Adrenal gland (tissue), 9 donors: ENCODE measurements at regions not wholly inside any gene's neighbourhood (a gene's known extent, or its start where the extent isn't known, plus 50 kb on each side); places are given as distances from the start of the nearest gene placed in this dataset.

Experiments
- DNase-seq, 7 donors: peaks; one replicate each; pipeline ENCODE4 v3.0.0-alpha.2; 2019 to 2020
- H3K27ac ChIP-seq, 5 donors: fragments of 200-600 bp; sonication (generic) in 4 of 5; 1 replicate in 3 of 5; 2 replicates in 2 of 5; pipeline versions ENCODE4 v1.5.1 to v1.8.0; 2016 to 2020; ENCODE audit warnings: mild to moderate bottlenecking in 1 of 5
- H3K27me3 ChIP-seq: fragments of 200-600 bp; 2 replicates; pipeline ENCODE4 v1.8.0; 2021
- H3K36me3 ChIP-seq, 2 donors: fragments of 200-600 bp; replicated peaks in 1 of 2; 1 replicate in 1 of 2; 2 replicates in 1 of 2; pipeline versions ENCODE4 v1.5.1 to v1.8.0; 2018 to 2022
- H3K4me1 ChIP-seq, 2 donors: fragments of 200-600 bp; replicated peaks in 1 of 2; 1 replicate in 1 of 2; 2 replicates in 1 of 2; pipeline versions ENCODE4 v1.5.1 to v1.8.0; 2018 to 2021
- H3K4me3 ChIP-seq, 4 donors: fragments of 200-600 bp; sonication (generic) in 3 of 4; one replicate each; pipeline ENCODE4 v1.5.1; 2016 to 2018
- H3K9me3 ChIP-seq, 3 donors: fragments of 200-600 bp; sonication (generic) in 1 of 3; replicated peaks in 1 of 3; 1 replicate in 2 of 3; 2 replicates in 1 of 3; pipeline versions ENCODE4 v1.5.1 to v1.8.0; 2016 to 2021
- POLR2A ChIP-seq, 2 donors: fragments of 450-650 bp; IDR thresholded peaks; one replicate each; pipeline ENCODE4 v1.6.1; 2017; ENCODE audit warnings: antibody characterized with exemption in 2 of 2, mild to moderate bottlenecking in 2 of 2, moderate library complexity in 1 of 2
- WGBS, 4 donors: extraction: QIAGEN DNeasy Blood & Tissue Kit in 2 of 4; methylation state at CpG; one replicate each; pipeline versions ENCODE4 v1.1.5 to v1.1.7; 2013 to 2017; 5-methylcytosine and 5-hydroxymethylcytosine counted together
- intact Hi-C, 2 donors: fragments of 100-400 bp; cut with DNase I; formaldehyde crosslinking; loops; one replicate each; pipeline versions ENCODE4 v1.14.1 to v1.15.0; 2022 to 2023
- TF ChIP-seq, protein P1 (sequence below), 6 experiments: fragments of 450-650 bp in 4 of 6; fragments of 200-600 bp in 2 of 6; sonication (generic) in 1 of 6; IDR thresholded peaks; 1 replicate in 5 of 6; 2 replicates in 1 of 6; pipeline versions ENCODE4 v1.5.1 to v1.8.0; 2016 to 2021; ENCODE audit warnings: antibody characterized with exemption in 6 of 6, mild to moderate bottlenecking in 2 of 6, moderate library complexity in 1 of 6
- donor health status: healthy with polysubstance abuse.
- donor health status: Bipolar disorder and iron deficiency.
- donor health status: DM: yes; HTN: yes; CAD: no.
- donor health status: DM: no; HTN: no; CAD: no.
- donor health status: DM: no; HTN: no; CAD: no.

DNA sequence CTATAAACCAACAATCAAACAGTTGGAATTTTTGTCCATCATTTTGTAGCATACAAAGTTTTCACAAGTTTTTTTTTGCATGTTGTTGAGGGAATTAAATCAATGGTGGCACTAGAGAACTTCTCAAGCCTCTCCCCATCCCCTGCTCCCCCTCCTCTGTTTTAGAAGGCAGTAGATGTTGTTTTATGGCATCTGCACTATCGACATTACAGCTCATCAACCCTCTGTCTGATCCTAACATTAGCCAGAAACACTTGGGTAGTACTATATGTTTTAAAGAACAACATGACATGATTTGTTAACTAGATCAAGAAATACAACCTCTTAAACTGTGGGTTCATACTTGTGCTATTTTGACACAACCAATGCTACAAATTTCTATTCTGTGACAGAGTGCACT is 306.5 kb upstream of the NR5A2 start:
- no peak for DNase-seq
- Histone ChIP-seq H3K4me3 (no peak overlapping the region), H3K9me3 (no peaks in the 10 kb centered on the region), H3K27me3 (no peaks in the 10 kb centered on the region), H3K36me3 (no peaks in the 10 kb centered on the region), H3K27ac (no peak overlapping the region), H3K4me1 (no peaks in the 10 kb centered on the region)
- TF ChIP-seq, protein P1, sequence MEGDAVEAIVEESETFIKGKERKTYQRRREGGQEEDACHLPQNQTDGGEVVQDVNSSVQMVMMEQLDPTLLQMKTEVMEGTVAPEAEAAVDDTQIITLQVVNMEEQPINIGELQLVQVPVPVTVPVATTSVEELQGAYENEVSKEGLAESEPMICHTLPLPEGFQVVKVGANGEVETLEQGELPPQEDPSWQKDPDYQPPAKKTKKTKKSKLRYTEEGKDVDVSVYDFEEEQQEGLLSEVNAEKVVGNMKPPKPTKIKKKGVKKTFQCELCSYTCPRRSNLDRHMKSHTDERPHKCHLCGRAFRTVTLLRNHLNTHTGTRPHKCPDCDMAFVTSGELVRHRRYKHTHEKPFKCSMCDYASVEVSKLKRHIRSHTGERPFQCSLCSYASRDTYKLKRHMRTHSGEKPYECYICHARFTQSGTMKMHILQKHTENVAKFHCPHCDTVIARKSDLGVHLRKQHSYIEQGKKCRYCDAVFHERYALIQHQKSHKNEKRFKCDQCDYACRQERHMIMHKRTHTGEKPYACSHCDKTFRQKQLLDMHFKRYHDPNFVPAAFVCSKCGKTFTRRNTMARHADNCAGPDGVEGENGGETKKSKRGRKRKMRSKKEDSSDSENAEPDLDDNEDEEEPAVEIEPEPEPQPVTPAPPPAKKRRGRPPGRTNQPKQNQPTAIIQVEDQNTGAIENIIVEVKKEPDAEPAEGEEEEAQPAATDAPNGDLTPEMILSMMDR (IDR thresholded peaks at IDR 0.05), result no peak
- TF ChIP-seq POLR2A (IDR thresholded peaks at IDR 0.05), result no peak
- intact Hi-C loops, result no loop called here
- 26 to 46% (median 34%) methylated on average over 1 of the region's 1 CpG for WGBS, 4 donors

DNA sequence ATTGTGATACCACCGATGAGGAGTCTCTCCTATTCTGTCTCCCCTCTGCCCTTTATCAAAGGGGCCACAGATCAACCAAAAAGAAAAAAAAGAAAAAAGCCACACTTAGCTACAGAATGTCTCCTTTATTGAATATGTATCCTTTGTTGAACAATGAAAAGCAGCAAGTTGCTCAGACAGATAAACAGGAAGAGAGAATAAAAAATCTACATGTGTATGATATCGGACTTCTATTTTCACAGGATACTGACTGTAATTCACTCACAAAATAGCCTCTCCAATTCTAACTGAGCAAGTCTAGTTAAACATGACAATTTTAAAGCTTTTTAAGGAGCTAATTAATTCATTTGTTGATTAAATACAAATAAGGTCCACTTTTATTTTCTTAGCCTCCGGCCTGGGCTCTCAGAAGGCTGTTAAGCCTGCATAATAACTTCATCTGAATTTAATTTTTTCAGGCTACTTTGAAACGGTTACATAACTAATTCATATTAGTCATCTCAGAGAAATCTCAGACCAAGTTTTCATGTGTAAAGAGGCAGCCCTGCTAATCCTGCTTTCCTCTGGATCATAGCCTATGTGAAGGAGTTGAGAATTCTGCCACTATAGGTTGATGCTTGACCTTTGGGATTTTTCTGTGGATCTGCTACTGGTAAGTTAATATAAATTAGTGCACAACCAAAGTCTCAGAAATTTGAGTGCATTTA is 304.1 kb upstream of the NR5A2 start:
- Histone ChIP-seq H3K4me1 (no peaks in the 10 kb centered on the region), H3K36me3 (no peaks in the 10 kb centered on the region), H3K4me3 (no peak overlapping the region), H3K27ac (no peak overlapping the region), H3K27me3 (no peaks in the 10 kb centered on the region), H3K9me3 (no peaks in the 10 kb centered on the region)
- TF ChIP-seq POLR2A (IDR thresholded peaks at IDR 0.05), result no peak
- TF ChIP-seq, protein P1 (IDR thresholded peaks at IDR 0.05), result no peak
- intact Hi-C loops, result no loop called here
- no peak for DNase-seq
- 42 to 63% (median 50%) methylated on average over 4 of the region's 4 CpGs for WGBS, 4 donors

DNA sequence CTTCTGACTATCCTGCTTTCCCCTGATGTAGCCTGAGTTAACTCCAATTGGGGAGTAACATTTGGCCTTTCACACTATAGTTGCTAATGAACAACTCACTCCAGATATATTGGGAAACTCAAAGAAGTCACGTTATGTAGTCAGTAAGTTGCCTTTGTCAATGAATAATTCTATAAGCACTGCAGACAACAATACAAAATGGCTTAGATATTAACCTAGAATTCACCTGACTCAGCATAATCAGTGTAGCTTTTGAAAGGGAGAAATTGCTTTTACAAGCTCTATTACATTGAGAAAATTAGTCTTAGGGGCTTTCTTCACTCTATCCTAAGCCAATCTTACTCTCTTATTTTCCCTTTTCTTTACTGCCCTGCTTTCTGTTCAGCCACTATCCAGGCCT is 303.5 kb upstream of the NR5A2 start:
- TF ChIP-seq, protein P1 (IDR thresholded peaks at IDR 0.05), result no peak
- TF ChIP-seq POLR2A (IDR thresholded peaks at IDR 0.05), result no peak
- H3K4me1 ChIP-seq, result no peaks in the 10 kb centered on the region
- no peak overlapping the region for H3K27ac ChIP-seq
- H3K27me3 ChIP-seq, result no peaks in the 10 kb centered on the region
- no peak overlapping the region for H3K4me3 ChIP-seq
- H3K9me3 ChIP-seq, result no peaks in the 10 kb centered on the region
- no peaks in the 10 kb centered on the region for H3K36me3 ChIP-seq
- 64 to 85% (median 78%) methylated on average over 1 of the region's 1 CpG for WGBS, 4 donors
- no peak for DNase-seq
- intact Hi-C loops, result no loop called here

DNA sequence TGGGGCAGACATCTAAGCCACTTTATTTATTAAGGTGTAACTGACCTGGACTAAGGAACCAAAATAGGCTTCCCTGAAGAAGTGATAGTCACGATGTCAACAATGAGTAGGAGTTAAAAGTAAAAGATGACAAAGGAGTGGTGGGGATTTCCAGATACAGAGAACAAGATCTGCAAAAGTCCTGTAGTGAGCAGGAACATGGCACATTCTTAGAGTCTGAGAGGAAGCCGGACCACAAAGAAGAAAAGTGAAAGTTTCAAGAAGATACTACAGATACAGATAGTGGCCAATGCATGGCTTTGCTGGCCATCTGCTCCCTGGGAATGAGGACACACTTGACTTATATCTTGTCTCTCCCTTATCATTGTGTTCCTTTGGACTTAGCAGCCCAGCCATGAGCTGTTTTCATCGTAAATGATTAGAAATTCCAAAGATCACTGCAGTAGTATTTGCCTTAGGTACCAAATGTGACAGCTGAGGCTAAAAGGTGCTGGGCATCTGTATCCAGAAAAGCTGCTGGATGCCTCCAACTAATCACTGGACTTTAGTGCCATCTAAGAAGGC is 302.4 kb upstream of the NR5A2 start:
- H3K27me3 ChIP-seq, result no peaks in the 10 kb centered on the region
- 70 to 83% (median 78%) methylated on average over 3 of the region's 3 CpGs for WGBS, 4 donors
- H3K27ac ChIP-seq, result no peak overlapping the region
- intact Hi-C loops, result no loop called here
- no peak for DNase-seq
- H3K36me3 ChIP-seq, result no peaks in the 10 kb centered on the region
- no peak overlapping the region for H3K4me3 ChIP-seq
- no peaks in the 10 kb centered on the region for H3K9me3 ChIP-seq
- H3K4me1 ChIP-seq, result no peaks in the 10 kb centered on the region
- no peak for TF ChIP-seq POLR2A (IDR thresholded peaks at IDR 0.05)
- TF ChIP-seq, protein P1 (IDR thresholded peaks at IDR 0.05), result no peak
